Mesenchymal stem cell (in vitro differentiated cells and primary cell): ENCODE measurements at regions not wholly inside any gene's neighbourhood (a gene's known extent, or its start where the extent isn't known, plus 50 kb on each side); places are given as distances from the start of the nearest gene placed in this dataset.
A peak's percentile ranks its signal among the peaks of the same experiment; 100 is the strongest.

ENCODE experiments used
- DNase-seq: peaks from one replicate; pipeline ENCODE4 v3.0.0-alpha.2; 2013
- H2AFZ ChIP-seq: one replicate; pipeline ENCODE4 v1.6.1; 2013; ENCODE audit warnings: low read depth, mild to moderate bottlenecking, control low read depth, inconsistent platforms, low read length, moderate library complexity
- H2AK5ac ChIP-seq: 2 replicates; pipeline ENCODE4 v1.6.1; 2013; ENCODE audit warnings: low read length, moderate library complexity, mild to moderate bottlenecking, inconsistent platforms; ENCODE audit not compliant: severe bottlenecking
- H2BK120ac ChIP-seq: one replicate; pipeline ENCODE4 v1.6.1; 2013; ENCODE audit warnings: low read depth, mild to moderate bottlenecking, inconsistent platforms, low read length, moderate library complexity
- H2BK12ac ChIP-seq, 2 experiments: one replicate each; pipeline ENCODE4 v1.6.1; 2013; ENCODE audit warnings: inconsistent platforms in 2 of 2, low read length in 2 of 2, mild to moderate bottlenecking in 2 of 2, moderate library complexity in 2 of 2, control low read depth in 1 of 2
- H2BK15ac ChIP-seq: one replicate; pipeline ENCODE4 v1.6.1; 2013; ENCODE audit warnings: mild to moderate bottlenecking, low read depth, inconsistent platforms; ENCODE audit not compliant: poor library complexity, severe bottlenecking
- H2BK5ac ChIP-seq: 2 replicates; pipeline ENCODE4 v1.6.1; 2013; ENCODE audit warnings: low read depth, mild to moderate bottlenecking, low read length, control low read depth, inconsistent platforms; ENCODE audit not compliant: poor library complexity, severe bottlenecking
- H3K14ac ChIP-seq, 2 experiments: one replicate each; pipeline ENCODE4 v1.6.1; 2013; ENCODE audit warnings: inconsistent platforms in 2 of 2, low read length in 2 of 2, control low read depth in 1 of 2, mild to moderate bottlenecking in 1 of 2, moderate library complexity in 1 of 2
- H3K18ac ChIP-seq, 2 experiments: one replicate each; pipeline ENCODE4 v1.6.1; 2013; ENCODE audit warnings: inconsistent platforms in 2 of 2, low read length in 2 of 2, control low read depth in 1 of 2, low read depth in 1 of 2, mild to moderate bottlenecking in 1 of 2
- H3K23ac ChIP-seq, 2 experiments: one replicate each; pipeline ENCODE4 v1.6.1; 2013; ENCODE audit warnings: inconsistent platforms in 2 of 2, low read length in 2 of 2, mild to moderate bottlenecking in 2 of 2, moderate library complexity in 2 of 2, control low read depth in 1 of 2
- H3K27ac ChIP-seq: 2 replicates; pipeline ENCODE4 v1.5.1; 2013; ENCODE audit warnings: mild to moderate bottlenecking, moderate library complexity, low read length, control low read depth, inconsistent platforms; ENCODE audit not compliant: poor library complexity, severe bottlenecking
- H3K27me3 ChIP-seq, 2 experiments: 2 replicates each; pipeline versions ENCODE4 v1.6.1 to v1.7.0; 2013; ENCODE audit warnings: low read length in 2 of 2, mild to moderate bottlenecking in 2 of 2, moderate library complexity in 2 of 2, control low read depth in 1 of 2, inconsistent platforms in 1 of 2; ENCODE audit not compliant: control insufficient read depth in 1 of 2, insufficient read depth in 1 of 2
- H3K36me3 ChIP-seq, 2 experiments: 2 replicates each; pipeline versions ENCODE4 v1.6.1 to v1.7.0; 2013; ENCODE audit warnings: low read length in 2 of 2, control low read depth in 1 of 2, inconsistent platforms in 1 of 2, low read depth in 1 of 2, mild to moderate bottlenecking in 1 of 2; ENCODE audit not compliant: insufficient read depth in 2 of 2, control insufficient read depth in 1 of 2
- H3K4ac ChIP-seq, 2 experiments: one replicate each; pipeline ENCODE4 v1.6.1; 2013; ENCODE audit warnings: inconsistent platforms in 2 of 2, low read length in 2 of 2, mild to moderate bottlenecking in 2 of 2, moderate library complexity in 2 of 2, control low read depth in 1 of 2, low read depth in 1 of 2
- H3K4me1 ChIP-seq: 2 replicates; pipeline ENCODE4 v1.6.1; 2013; ENCODE audit warnings: low read depth, low read length, control low read depth; ENCODE audit not compliant: control insufficient read depth, insufficient read depth
- H3K4me2 ChIP-seq: 2 replicates; pipeline ENCODE4 v1.6.1; 2013; ENCODE audit warnings: low read length, mild to moderate bottlenecking, inconsistent platforms; ENCODE audit not compliant: poor library complexity, severe bottlenecking
- H3K4me3 ChIP-seq, 2 experiments: 2 replicates each; pipeline versions ENCODE4 v1.5.1 to v1.7.0; 2013; ENCODE audit warnings: low read length in 2 of 2, mild to moderate bottlenecking in 2 of 2, control low read depth in 1 of 2, low read depth in 1 of 2; ENCODE audit not compliant: insufficient read depth in 1 of 2
- H3K79me1 ChIP-seq: replicated peaks from 2 replicates; pipeline ENCODE4 v1.6.1; 2013; ENCODE audit warnings: mild to moderate bottlenecking, control low read depth, low read length, inconsistent platforms; ENCODE audit not compliant: poor library complexity, severe bottlenecking
- H3K9ac ChIP-seq: 2 replicates; pipeline ENCODE4 v1.7.0; 2013; ENCODE audit warnings: mild to moderate bottlenecking, low read length, moderate library complexity
- H3K9me3 ChIP-seq: 2 replicates; pipeline ENCODE4 v1.7.0; 2013; ENCODE audit warnings: mild to moderate bottlenecking, low read length; ENCODE audit not compliant: control insufficient read depth
- H4K8ac ChIP-seq: one replicate; pipeline ENCODE4 v1.6.1; 2013; ENCODE audit warnings: inconsistent platforms, mild to moderate bottlenecking, low read length, moderate library complexity
- H4K91ac ChIP-seq: one replicate; pipeline ENCODE4 v1.6.1; 2013; ENCODE audit warnings: mild to moderate bottlenecking, low read length, inconsistent platforms
- WGBS: methylation state at CpG from one replicate; pipeline ENCODE4 v1.1.7; 2013; ENCODE audit warnings: mixed read lengths; 5-methylcytosine and 5-hydroxymethylcytosine counted together

DNA sequence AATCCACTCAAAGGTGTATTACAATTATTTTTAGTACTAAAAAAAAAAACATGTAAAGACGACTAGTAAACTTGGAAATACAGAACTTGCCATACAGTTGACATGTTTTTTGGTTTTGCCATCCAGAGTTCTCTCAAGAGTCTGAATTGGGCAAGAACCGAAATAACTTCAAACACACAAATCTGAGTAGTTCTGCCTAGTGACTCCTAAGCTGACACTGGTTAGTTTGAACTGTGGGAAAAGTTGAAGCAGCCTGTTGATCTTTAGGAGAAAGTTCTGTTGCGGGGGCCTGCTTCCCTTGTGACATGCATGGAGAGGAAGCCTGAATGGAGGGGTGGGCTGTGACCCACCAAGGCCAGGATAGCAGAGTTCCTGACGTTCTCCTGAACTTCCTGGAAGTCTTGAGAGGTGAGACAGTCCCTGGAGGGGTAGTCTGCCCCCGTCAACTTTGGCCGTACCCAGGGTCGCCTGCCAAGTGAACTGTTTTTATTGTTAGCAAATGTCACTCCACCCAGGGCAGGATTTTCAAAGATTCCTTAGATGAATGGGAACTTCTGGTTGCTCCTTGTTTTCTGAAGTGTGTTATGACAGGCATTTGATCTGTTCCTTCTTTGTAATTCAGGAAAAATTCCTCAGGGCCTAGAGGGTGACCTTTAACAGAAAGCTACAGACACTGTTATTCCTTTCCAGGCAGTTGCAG is 85.6 kb upstream of the SPTBN1 start:
- no peak overlapping the region for H2BK120ac ChIP-seq
- no peaks in the 10 kb centered on the region for H3K27me3 ChIP-seq
- H3K79me1 ChIP-seq = no peaks in the 10 kb centered on the region
- no peak overlapping the region for H4K8ac ChIP-seq
- no peaks in the 10 kb centered on the region for H3K36me3 ChIP-seq
- H3K27ac ChIP-seq = no peak overlapping the region
- no peak overlapping the region for H2BK12ac ChIP-seq
- peak overlapping the region; percentile 25 for H4K91ac ChIP-seq
- H3K4me3 ChIP-seq = no peak overlapping the region
- WGBS = 53% methylated on average over 7 of the region's 7 CpGs
- H2BK15ac ChIP-seq = no peak overlapping the region
- H3K4me1 ChIP-seq = no peaks in the 10 kb centered on the region
- peak overlapping the region; percentile 36 for H3K9ac ChIP-seq
- no peak overlapping the region for H3K4me2 ChIP-seq
- no peak overlapping the region for H3K23ac ChIP-seq
- no peak overlapping the region for H3K14ac ChIP-seq
- peak overlapping the region; percentile 42 to 67 for H3K18ac ChIP-seq
- H3K9me3 ChIP-seq = peaks cover 18% of the 10 kb centered on the region
- H2AFZ ChIP-seq = no peak overlapping the region
- H3K4ac ChIP-seq = no peak overlapping the region
- peak; percentile 22 for DNase-seq
- no peak overlapping the region for H2AK5ac ChIP-seq
- H2BK5ac ChIP-seq = no peak overlapping the region

DNA sequence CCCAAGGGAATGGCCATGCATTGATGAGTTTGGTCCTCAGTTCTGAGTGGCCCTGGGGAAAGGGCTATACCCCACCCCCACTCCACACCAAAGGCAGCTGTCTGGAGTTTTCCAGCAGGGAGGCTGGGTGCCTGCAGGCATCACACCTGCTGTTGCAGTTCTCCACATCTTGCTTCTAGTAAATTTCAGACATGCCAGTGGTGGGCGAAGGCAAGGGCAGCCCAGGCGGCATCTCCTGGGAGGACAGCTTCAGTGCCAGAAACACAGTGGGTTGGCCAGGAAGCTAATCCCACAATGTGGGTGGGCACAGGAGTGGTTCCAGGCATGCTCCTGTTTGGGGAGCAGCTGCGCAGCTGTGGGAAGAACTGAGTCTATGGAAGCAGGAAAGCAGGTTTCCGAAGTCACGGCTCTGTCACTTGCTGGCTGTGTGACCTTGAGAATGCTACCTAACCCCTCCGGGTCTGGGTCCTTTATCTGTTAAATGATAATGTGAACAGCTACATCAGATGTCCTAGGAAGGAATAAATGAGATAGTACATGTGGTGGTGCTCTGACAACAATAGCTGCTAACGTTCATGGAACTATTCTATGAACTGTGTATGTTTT is 84.6 kb upstream of the SPTBN1 start:
- no peaks in the 10 kb centered on the region for H3K79me1 ChIP-seq
- H2BK5ac ChIP-seq = no peak overlapping the region
- no peak for DNase-seq
- H3K23ac ChIP-seq = no peak overlapping the region
- no peaks in the 10 kb centered on the region for H3K4me1 ChIP-seq
- no peak overlapping the region for H3K4me3 ChIP-seq
- no peak overlapping the region for H2BK120ac ChIP-seq
- no peak overlapping the region for H4K8ac ChIP-seq
- peak overlapping the region in 1 of 2 experiments; percentile 18 for H2BK12ac ChIP-seq
- no peak overlapping the region for H3K18ac ChIP-seq
- no peak overlapping the region for H3K4ac ChIP-seq
- no peak overlapping the region for H3K27ac ChIP-seq
- H2AK5ac ChIP-seq = no peak overlapping the region
- no peak overlapping the region for H4K91ac ChIP-seq
- no peak overlapping the region for H2AFZ ChIP-seq
- no peak overlapping the region for H3K4me2 ChIP-seq
- no peaks in the 10 kb centered on the region for H3K27me3 ChIP-seq
- H2BK15ac ChIP-seq = no peak overlapping the region
- H3K14ac ChIP-seq = no peak overlapping the region
- no peak overlapping the region for H3K9ac ChIP-seq
- WGBS = 93% methylated on average over 6 of the region's 7 CpGs
- H3K36me3 ChIP-seq = no peaks in the 10 kb centered on the region
- H3K9me3 ChIP-seq = peaks cover 8% of the 10 kb centered on the region

DNA sequence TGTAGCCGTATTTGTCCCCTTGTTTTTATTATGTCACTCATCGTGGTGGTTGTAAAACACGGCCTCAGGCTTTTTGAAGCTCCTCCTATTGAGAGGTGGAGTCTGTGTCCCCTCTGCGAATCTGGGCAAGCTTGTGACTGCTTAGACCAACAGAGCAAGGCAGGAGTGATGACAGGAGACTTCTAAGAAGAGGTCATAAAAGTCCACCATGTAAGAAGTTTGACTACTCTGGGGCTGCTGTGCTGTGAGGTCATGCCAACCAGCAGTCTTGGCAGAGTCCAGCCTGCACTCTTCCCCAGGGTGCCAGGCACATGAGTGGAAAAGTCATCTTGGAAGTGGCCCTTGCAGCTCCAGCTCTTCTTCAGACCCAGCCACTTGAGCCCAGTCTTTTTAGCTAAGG is 83.8 kb upstream of the SPTBN1 start:
- Histone ChIP-seq H3K4ac (no peak overlapping the region), H4K91ac (no peak overlapping the region), H2BK12ac (peak overlapping the region in 1 of 2 experiments; percentile 11), H2BK120ac (no peak overlapping the region), H3K14ac (no peak overlapping the region), H3K27ac (no peak overlapping the region), H2AFZ (no peak overlapping the region), H3K27me3 (no peaks in the 10 kb centered on the region), H3K36me3 (no peaks in the 10 kb centered on the region), H3K4me1 (no peaks in the 10 kb centered on the region), H2BK5ac (no peak overlapping the region), H3K4me2 (no peak overlapping the region), H2AK5ac (no peak overlapping the region), H3K18ac (peak overlapping the region in 1 of 2 experiments; percentile 34), H3K4me3 (no peak overlapping the region), H3K23ac (no peak overlapping the region), H3K79me1 (no peaks in the 10 kb centered on the region), H2BK15ac (no peak overlapping the region), H3K9ac (no peak overlapping the region), H4K8ac (no peak overlapping the region), H3K9me3 (peaks cover 6% of the 10 kb centered on the region)
- DNase-seq = no peak
- WGBS = 94% methylated on average over 4 of the region's 4 CpGs

DNA sequence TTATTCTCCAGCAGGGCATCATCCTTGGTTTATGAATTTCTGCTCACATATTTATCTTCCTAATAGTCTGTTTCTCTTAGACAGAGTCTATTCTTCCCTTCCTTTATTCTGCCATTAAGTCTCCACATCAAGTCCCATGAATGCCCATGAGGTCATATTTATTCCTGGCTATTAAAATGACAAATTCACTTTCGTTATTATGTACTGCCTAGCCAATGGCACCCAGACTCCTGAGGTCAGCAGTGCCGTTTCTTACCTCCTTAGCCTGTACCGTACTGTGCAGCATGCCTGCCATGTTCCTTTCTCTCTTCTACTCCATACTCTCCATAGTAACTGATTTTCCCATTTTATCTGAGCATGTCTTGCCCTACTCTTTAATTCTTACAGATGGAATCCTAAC is 82.3 kb upstream of the SPTBN1 start:
- no peak overlapping the region for H4K8ac ChIP-seq
- H3K27me3 ChIP-seq = peaks cover 0 to 4% of the 10 kb centered on the region in 2 experiments
- no peaks in the 10 kb centered on the region for H3K79me1 ChIP-seq
- no peak for DNase-seq
- H3K9me3 ChIP-seq = no peaks in the 10 kb centered on the region
- H2BK5ac ChIP-seq = no peak overlapping the region
- no peak overlapping the region for H2BK12ac ChIP-seq
- H2BK120ac ChIP-seq = no peak overlapping the region
- H3K4me2 ChIP-seq = no peak overlapping the region
- H3K4ac ChIP-seq = no peak overlapping the region
- no peaks in the 10 kb centered on the region for H3K36me3 ChIP-seq
- H3K18ac ChIP-seq = no peak overlapping the region
- WGBS = 96% methylated on average over 3 of the region's 3 CpGs
- H3K27ac ChIP-seq = no peak overlapping the region
- no peak overlapping the region for H2AK5ac ChIP-seq
- H3K4me1 ChIP-seq = no peaks in the 10 kb centered on the region
- no peak overlapping the region for H2BK15ac ChIP-seq
- no peak overlapping the region for H2AFZ ChIP-seq
- no peak overlapping the region for H3K23ac ChIP-seq
- H3K9ac ChIP-seq = no peak overlapping the region
- no peak overlapping the region for H4K91ac ChIP-seq
- H3K14ac ChIP-seq = no peak overlapping the region
- no peak overlapping the region for H3K4me3 ChIP-seq
